IMR-90 (cell line): ENCODE measurements at regions not wholly inside any gene's neighbourhood (a gene's known extent, or its start where the extent isn't known, plus 50 kb on each side); places are given as distances from the start of the nearest gene placed in this dataset.

Experiments used
- ATAC-seq: fragments of 200-7000 bp; cut with Tn5 transposase; 2 replicates; pipeline ENCODE4 v1.9.1; 2020; ENCODE audit warnings: low read depth, mild to moderate bottlenecking, moderate library complexity
- BruUV-seq: library from RNA; stranded (reverse); fragments of 400-500 nt; replicated peaks from 2 replicates; lab custom pipeline; 2021; lab: Mats Ljungman, UMichigan
- CTCF ChIA-PET: fragments of 300-600 bp; formaldehyde crosslinking; extraction: SDS; loops from one replicate; lab custom pipeline; 2021; ENCODE audit warnings: antibody characterized with exemption; lab: Yijun Ruan, JAX
- POLR2A ChIA-PET: fragments of 300-600 bp; sonication (Branson Sonifier 250); formaldehyde crosslinking; loops from one replicate; lab custom pipeline; 2022; ENCODE audit warnings: antibody characterized with exemption; ENCODE audit not compliant: unreplicated experiment; lab: Charles Lee
- DNase-seq: peaks from one replicate; pipeline ENCODE4 v3.0.0; 2013
- H2AFZ ChIP-seq: replicated peaks from 2 replicates; pipeline ENCODE3; 2013; ENCODE audit warnings: low read length, mild to moderate bottlenecking; ENCODE audit not compliant: poor library complexity
- H2AK5ac ChIP-seq: 2 replicates; pipeline ENCODE4 v1.6.1; 2013; ENCODE audit warnings: low read depth, low read length, inconsistent platforms
- H2AK9ac ChIP-seq: replicated peaks from 2 replicates; pipeline ENCODE3; 2013; ENCODE audit warnings: mild to moderate bottlenecking, low read depth, low read length, moderate library complexity; ENCODE audit not compliant: poor library complexity
- H2BK120ac ChIP-seq: 2 replicates; pipeline ENCODE4 v1.6.1; 2013; ENCODE audit warnings: low read depth, low read length, inconsistent platforms
- H2BK15ac ChIP-seq: 3 replicates; pipeline ENCODE4 v1.6.1; 2013; ENCODE audit warnings: low read depth, low read length, inconsistent platforms
- H2BK20ac ChIP-seq: 2 replicates; pipeline ENCODE4 v1.6.1; 2013; ENCODE audit warnings: low read depth, mild to moderate bottlenecking, inconsistent platforms, low read length, moderate library complexity
- H2BK5ac ChIP-seq: 2 replicates; pipeline ENCODE4 v1.6.1; 2013; ENCODE audit warnings: mild to moderate bottlenecking, low read depth, low read length, inconsistent platforms; ENCODE audit not compliant: poor library complexity, severe bottlenecking
- H3K14ac ChIP-seq: replicated peaks from 2 replicates; pipeline ENCODE4 v1.6.1; 2013; ENCODE audit warnings: low read depth, low read length, inconsistent platforms
- H3K18ac ChIP-seq: 2 replicates; pipeline ENCODE4 v1.6.1; 2013; ENCODE audit warnings: low read depth, low read length, control low read depth
- H3K23ac ChIP-seq: 2 replicates; pipeline ENCODE4 v1.6.1; 2013; ENCODE audit warnings: low read depth, low read length, inconsistent platforms
- H3K27ac ChIP-seq: 2 replicates; pipeline ENCODE4 v1.5.1; 2013; ENCODE audit warnings: mild to moderate bottlenecking, control low read depth, low read length; ENCODE audit not compliant: insufficient read depth
- H3K27me3 ChIP-seq: 2 replicates; pipeline ENCODE4 v1.6.1; 2013; ENCODE audit warnings: low read length; ENCODE audit not compliant: control insufficient read depth, insufficient read depth
- H3K36me3 ChIP-seq: 2 replicates; pipeline ENCODE4 v1.6.1; 2013; ENCODE audit warnings: low read length, mixed read lengths; ENCODE audit not compliant: control insufficient read depth, insufficient read depth
- H3K4ac ChIP-seq: 2 replicates; pipeline ENCODE4 v1.6.1; 2013; ENCODE audit warnings: low read depth, low read length, inconsistent platforms
- H3K4me1 ChIP-seq: 2 replicates; pipeline ENCODE4 v1.6.1; 2013; ENCODE audit warnings: low read length, mixed read lengths; ENCODE audit not compliant: control insufficient read depth, insufficient read depth
- H3K4me2 ChIP-seq: 2 replicates; pipeline ENCODE4 v1.6.1; 2013; ENCODE audit warnings: low read depth, mild to moderate bottlenecking, control low read depth, low read length, moderate library complexity
- H3K4me3 ChIP-seq: 2 replicates; pipeline ENCODE4 v1.5.1; 2013; ENCODE audit warnings: low read depth, mild to moderate bottlenecking, control low read depth, low read length, moderate library complexity; ENCODE audit not compliant: insufficient read depth
- H3K56ac ChIP-seq: 2 replicates; pipeline ENCODE4 v1.6.1; 2013; ENCODE audit warnings: low read length, inconsistent platforms; ENCODE audit not compliant: insufficient read depth; ENCODE audit errors: extremely low read depth
- H3K79me1 ChIP-seq, 2 experiments: 2 replicates each; pipeline ENCODE4 v1.6.1; 2013; ENCODE audit warnings: low read length in 2 of 2, inconsistent platforms in 1 of 2, low read depth in 1 of 2
- H3K9ac ChIP-seq: 2 replicates; pipeline ENCODE4 v1.6.1; 2013; ENCODE audit warnings: low read depth, low read length, control low read depth
- H3K9me1 ChIP-seq: 2 replicates; pipeline ENCODE4 v1.6.1; 2013; ENCODE audit warnings: low read length, inconsistent platforms; ENCODE audit not compliant: insufficient read depth
- H3K9me3 ChIP-seq: 2 replicates; pipeline ENCODE4 v1.6.1; 2013; ENCODE audit warnings: low read length; ENCODE audit not compliant: control insufficient read depth, insufficient read depth
- H4K20me1 ChIP-seq: 2 replicates; pipeline ENCODE4 v1.6.1; 2013; ENCODE audit warnings: low read length, inconsistent platforms; ENCODE audit not compliant: insufficient read depth
- H4K5ac ChIP-seq: 2 replicates; pipeline ENCODE4 v1.6.1; 2013; ENCODE audit warnings: mild to moderate bottlenecking, low read depth, low read length, control low read depth
- H4K8ac ChIP-seq, 2 experiments: 2 replicates each; pipeline ENCODE4 v1.6.1; 2013; ENCODE audit warnings: low read depth in 2 of 2, low read length in 2 of 2, control low read depth in 1 of 2, inconsistent platforms in 1 of 2
- H4K91ac ChIP-seq: 2 replicates; pipeline ENCODE4 v1.6.1; 2013; ENCODE audit warnings: low read depth, low read length, inconsistent platforms; ENCODE audit not compliant: insufficient read depth
- BHLHE40 ChIP-seq: fragments of 150-350 bp; IDR thresholded peaks from 2 replicates; pipeline ENCODE4 v1.6.1; 2016; ENCODE audit warnings: mild to moderate bottlenecking, low read depth, low read length
- CHD1 ChIP-seq: IDR thresholded peaks from 2 replicates; pipeline ENCODE4 v1.6.1; 2012; ENCODE audit warnings: low read depth, low read length, improper control_type of control experiment
- FOS ChIP-seq: fragments of 150-350 bp; IDR thresholded peaks from 2 replicates; pipeline ENCODE4 v1.6.1; 2016; ENCODE audit warnings: low read depth, low read length
- MAFK ChIP-seq: IDR thresholded peaks from 2 replicates; pipeline ENCODE4 v1.6.1; 2012; ENCODE audit warnings: low read depth, low read length, improper control_type of control experiment
- MAZ ChIP-seq: IDR thresholded peaks from 2 replicates; pipeline ENCODE4 v1.6.1; 2012; ENCODE audit warnings: low read depth, mild to moderate bottlenecking, low read length, improper control_type of control experiment, moderate library complexity, borderline replicate concordance
- RCOR1 ChIP-seq: IDR thresholded peaks from 2 replicates; pipeline ENCODE4 v1.6.1; 2012; ENCODE audit warnings: mild to moderate bottlenecking, low read length, improper control_type of control experiment; ENCODE audit not compliant: insufficient replicate concordance
- USF2 ChIP-seq: fragments of 150-350 bp; IDR thresholded peaks from 2 replicates; pipeline ENCODE4 v1.6.1; 2017; ENCODE audit warnings: mild to moderate bottlenecking, antibody characterized with exemption, low read length, low read depth
- WGBS, 2 experiments: methylation state at CpG; one replicate each; pipeline versions ENCODE4 v1.1.5 to v1.1.7; 2013; ENCODE audit warnings: missing lambda C conversion rate in 2 of 2; ENCODE audit not compliant: insufficient read length in 1 of 2; ENCODE audit errors: extremely low coverage in 2 of 2; 5-methylcytosine and 5-hydroxymethylcytosine counted together
- dilution Hi-C: fragments of 300-500 bp; cut with HindIII; formaldehyde crosslinking; loops from one replicate; pipeline ENCODE4 v1.14.3; 2018; ENCODE audit warnings: low sequenced_read_pairs; ENCODE audit not compliant: unreplicated experiment
- in situ Hi-C: fragments of 300-500 bp; cut with MboI; formaldehyde crosslinking; loops from 3 replicates; pipeline ENCODE4 v1.14.3; 2019; ENCODE audit warnings: low sequenced_read_pairs, inconsistent platforms, mixed read lengths
- intact Hi-C: fragments of 100-400 bp; cut with micrococcal nuclease; formaldehyde crosslinking; loops from 2 replicates; pipeline ENCODE4 v1.10.0; 2022

- Histone ChIP-seq H3K23ac (no peak overlapping the region), H3K4me3 (no peak overlapping the region), H3K79me1 (no peaks in the 10 kb centered on the region), H3K36me3 (no peaks in the 10 kb centered on the region), H2AK5ac (no peak overlapping the region), H4K91ac (no peak overlapping the region), H2BK20ac (no peak overlapping the region), H3K14ac (no peak overlapping the region), H3K9ac (no peak overlapping the region), H4K20me1 (no peaks in the 10 kb centered on the region), H2AFZ (no peak overlapping the region), H2BK15ac (no peak overlapping the region), H2BK120ac (no peak overlapping the region), H3K27ac (no peak overlapping the region), H2AK9ac (no peak overlapping the region), H3K9me1 (no peaks in the 10 kb centered on the region), H3K4ac (no peak overlapping the region), H3K56ac (no peak overlapping the region), H3K18ac (no peak overlapping the region), H4K5ac (no peak overlapping the region), H4K8ac (no peak overlapping the region), H3K4me1 (no peaks in the 10 kb centered on the region), H3K27me3 (no peaks in the 10 kb centered on the region), H3K9me3 (peaks cover 22% of the 10 kb centered on the region), H3K4me2 (no peak overlapping the region), H2BK5ac (no peak overlapping the region)
- in situ Hi-C loops: no loop called here
- POLR2A ChIA-PET: no interaction called here
- no peak for ATAC-seq
- dilution Hi-C loops: no loop called here
- CTCF ChIA-PET: no interaction called here
- no TSS peak for BruUV-seq
- WGBS, 2 experiments: 36% methylated on average over 3 of the region's 15 CpGs; no CpG with 5 or more reads in 1 of the 2 experiments
- TF ChIP-seq FOS (no peak), USF2 (no peak), MAZ (no peak), RCOR1 (no peak), MAFK (no peak), CHD1 (no peak), BHLHE40 (no peak)
- no peak for DNase-seq
- intact Hi-C loops: no loop called here
Measured at GRCh38 chr5:2223303-2223702, 340.6 kb upstream of the IRX4 start.
